ENCODE measurements at regions not wholly inside any gene's neighbourhood (a gene's known extent, or its start where the extent isn't known, plus 50 kb on each side); places are given as distances from the start of the nearest gene placed in this dataset.

DNA sequence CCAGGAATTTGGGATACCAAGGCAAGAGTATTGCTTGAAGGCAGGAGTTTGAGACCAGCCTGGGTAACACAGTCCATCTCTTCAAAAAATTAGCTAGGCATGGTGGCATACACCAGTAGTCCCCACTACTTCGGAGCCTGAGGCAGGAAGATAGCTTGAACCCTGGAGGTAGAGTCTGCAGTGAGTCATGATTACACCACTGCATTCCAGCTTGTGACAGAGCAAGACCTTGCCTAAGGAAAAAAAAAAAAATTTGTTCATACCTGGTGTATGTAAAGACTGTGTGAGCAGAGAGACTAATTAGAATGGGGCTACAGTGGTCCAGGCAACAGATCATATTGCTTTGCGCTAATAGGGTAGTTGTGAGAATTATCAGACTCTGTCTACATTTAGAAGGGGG is 778.3 kb upstream of the PCDH20 start:
- ChIA-PET POLR2A (no interaction called here), CTCF (no interaction called here)
- H3K36me3 Mint-ChIP-seq: no peaks in the 10 kb centered on the region
- H3K4me3 Mint-ChIP-seq: no peak overlapping the region
- ATAC-seq (no peak), DNase-seq (ENCODE audit: low spot score) (no peak)
- H3K9me3 Mint-ChIP-seq: no peaks in the 10 kb centered on the region
- TF ChIP-seq, protein P1, sequence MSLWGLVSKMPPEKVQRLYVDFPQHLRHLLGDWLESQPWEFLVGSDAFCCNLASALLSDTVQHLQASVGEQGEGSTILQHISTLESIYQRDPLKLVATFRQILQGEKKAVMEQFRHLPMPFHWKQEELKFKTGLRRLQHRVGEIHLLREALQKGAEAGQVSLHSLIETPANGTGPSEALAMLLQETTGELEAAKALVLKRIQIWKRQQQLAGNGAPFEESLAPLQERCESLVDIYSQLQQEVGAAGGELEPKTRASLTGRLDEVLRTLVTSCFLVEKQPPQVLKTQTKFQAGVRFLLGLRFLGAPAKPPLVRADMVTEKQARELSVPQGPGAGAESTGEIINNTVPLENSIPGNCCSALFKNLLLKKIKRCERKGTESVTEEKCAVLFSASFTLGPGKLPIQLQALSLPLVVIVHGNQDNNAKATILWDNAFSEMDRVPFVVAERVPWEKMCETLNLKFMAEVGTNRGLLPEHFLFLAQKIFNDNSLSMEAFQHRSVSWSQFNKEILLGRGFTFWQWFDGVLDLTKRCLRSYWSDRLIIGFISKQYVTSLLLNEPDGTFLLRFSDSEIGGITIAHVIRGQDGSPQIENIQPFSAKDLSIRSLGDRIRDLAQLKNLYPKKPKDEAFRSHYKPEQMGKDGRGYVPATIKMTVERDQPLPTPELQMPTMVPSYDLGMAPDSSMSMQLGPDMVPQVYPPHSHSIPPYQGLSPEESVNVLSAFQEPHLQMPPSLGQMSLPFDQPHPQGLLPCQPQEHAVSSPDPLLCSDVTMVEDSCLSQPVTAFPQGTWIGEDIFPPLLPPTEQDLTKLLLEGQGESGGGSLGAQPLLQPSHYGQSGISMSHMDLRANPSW (CRISPR knock-in tag; conservative IDR thresholded peaks at IDR 0.05; ENCODE audit: low read depth): no peak
- H3K27ac Mint-ChIP-seq: no peak overlapping the region
- H3K4me1 Mint-ChIP-seq: no peaks in the 10 kb centered on the region
- no peaks in the 10 kb centered on the region; the same call in 1 of the 2 replicates for H3K27me3 Mint-ChIP-seq (ENCODE audit: low read depth)

DNA sequence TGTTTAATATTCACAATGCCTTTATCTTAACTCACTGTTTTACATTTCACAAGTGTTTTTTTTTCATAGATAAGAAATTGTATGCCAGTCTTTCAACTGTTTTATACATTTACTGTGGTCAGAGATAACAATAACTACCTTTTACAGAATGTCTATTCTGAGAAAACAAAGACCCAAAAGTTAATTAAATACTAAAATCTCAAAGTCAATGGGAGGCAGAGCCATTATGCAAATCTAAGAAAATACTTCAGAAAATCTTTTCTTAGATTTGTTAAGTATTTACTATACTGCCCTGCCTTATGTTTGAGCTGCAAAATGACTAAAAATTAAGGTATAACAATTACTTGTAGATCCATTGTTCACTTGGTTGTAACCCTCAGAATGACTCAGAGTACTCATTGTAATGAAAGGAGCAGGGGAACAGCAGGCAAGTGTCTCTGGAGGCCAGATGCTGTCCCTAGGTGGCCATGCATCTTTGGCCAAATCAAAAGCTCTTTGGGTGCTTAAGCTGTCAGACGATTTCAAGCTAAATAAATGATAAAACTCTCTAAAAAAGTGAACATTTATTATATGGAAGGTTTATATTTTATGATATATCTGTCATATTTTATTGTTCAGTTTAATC is 770.1 kb upstream of the PCDH20 start:
- ChIA-PET POLR2A (no interaction called here), CTCF (interaction anchor here (1.2 kb wide), 1 partner anchor 27 kb away, joined by 3 read pairs; no protein-coding TSS in a partner anchor)
- H3K36me3 Mint-ChIP-seq: no peaks in the 10 kb centered on the region
- H3K27me3 Mint-ChIP-seq (ENCODE audit: low read depth): no peaks in the 10 kb centered on the region
- H3K27ac Mint-ChIP-seq: no peak overlapping the region
- TF ChIP-seq JUN (CRISPR knock-in tag; IDR thresholded peaks at IDR 0.05) (no peak), ZNF423 (CRISPR knock-in tag; IDR thresholded peaks at IDR 0.05) (peak; percentile 18; the same call in 1 of the 2 replicates)
- H3K4me1 Mint-ChIP-seq: peaks cover 11% of the 10 kb centered on the region
- ATAC-seq (peak; percentile 93), DNase-seq (ENCODE audit: low spot score) (no peak)
- H3K4me3 Mint-ChIP-seq: no peak overlapping the region
- peaks cover 4% of the 10 kb centered on the region for H3K9me3 Mint-ChIP-seq

DNA sequence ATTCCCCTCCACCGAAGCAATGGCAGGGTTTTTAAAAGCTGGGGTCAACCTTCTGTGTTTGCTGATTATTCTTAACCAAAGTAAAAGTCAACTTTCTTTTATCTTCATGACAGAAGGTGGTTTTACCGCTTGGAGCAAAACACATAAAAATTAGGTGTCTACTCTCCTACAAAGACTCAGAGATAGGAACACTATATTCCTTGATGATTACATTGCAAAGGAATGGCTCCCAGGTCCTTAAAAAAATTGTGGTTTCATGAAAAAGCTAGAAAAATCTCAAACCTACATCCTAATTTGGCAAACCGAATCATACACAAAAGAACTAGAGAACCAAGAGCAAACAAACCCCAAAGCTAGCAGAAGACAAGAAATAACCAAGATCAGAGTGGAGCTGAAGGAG is 760.4 kb upstream of the PCDH20 start:
- no peaks in the 10 kb centered on the region for H3K27me3 Mint-ChIP-seq (ENCODE audit: low read depth)
- H3K9me3 Mint-ChIP-seq: peaks cover 19% of the 10 kb centered on the region
- peaks cover 13% of the 10 kb centered on the region for H3K4me1 Mint-ChIP-seq
- ATAC-seq: no peak
- no peak overlapping the region for H3K27ac Mint-ChIP-seq
- no peaks in the 10 kb centered on the region for H3K36me3 Mint-ChIP-seq
- no peak for DNase-seq (ENCODE audit: low spot score)
- CTCF ChIA-PET: no interaction called here
- TF ChIP-seq IRF2 (CRISPR knock-in tag; IDR thresholded peaks at IDR 0.05; ENCODE audit: borderline replicate concordance, low read depth) (no peak), ZNF219 (CRISPR knock-in tag; IDR thresholded peaks at IDR 0.05; ENCODE audit: borderline replicate concordance) (no peak), ESRRA (CRISPR knock-in tag; IDR thresholded peaks at IDR 0.05; ENCODE audit: borderline replicate concordance) (no peak), PRRX2 (CRISPR knock-in tag; IDR thresholded peaks at IDR 0.05) (no peak), HMGA2 (CRISPR knock-in tag; IDR thresholded peaks at IDR 0.05) (no peak)
- TF ChIP-seq, protein P2, sequence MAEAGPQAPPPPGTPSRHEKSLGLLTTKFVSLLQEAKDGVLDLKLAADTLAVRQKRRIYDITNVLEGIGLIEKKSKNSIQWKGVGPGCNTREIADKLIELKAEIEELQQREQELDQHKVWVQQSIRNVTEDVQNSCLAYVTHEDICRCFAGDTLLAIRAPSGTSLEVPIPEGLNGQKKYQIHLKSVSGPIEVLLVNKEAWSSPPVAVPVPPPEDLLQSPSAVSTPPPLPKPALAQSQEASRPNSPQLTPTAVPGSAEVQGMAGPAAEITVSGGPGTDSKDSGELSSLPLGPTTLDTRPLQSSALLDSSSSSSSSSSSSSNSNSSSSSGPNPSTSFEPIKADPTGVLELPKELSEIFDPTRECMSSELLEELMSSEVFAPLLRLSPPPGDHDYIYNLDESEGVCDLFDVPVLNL (CRISPR knock-in tag; IDR thresholded peaks at IDR 0.05; ENCODE audit: borderline replicate concordance, low read depth): no peak
- TF ChIP-seq, protein P3, sequence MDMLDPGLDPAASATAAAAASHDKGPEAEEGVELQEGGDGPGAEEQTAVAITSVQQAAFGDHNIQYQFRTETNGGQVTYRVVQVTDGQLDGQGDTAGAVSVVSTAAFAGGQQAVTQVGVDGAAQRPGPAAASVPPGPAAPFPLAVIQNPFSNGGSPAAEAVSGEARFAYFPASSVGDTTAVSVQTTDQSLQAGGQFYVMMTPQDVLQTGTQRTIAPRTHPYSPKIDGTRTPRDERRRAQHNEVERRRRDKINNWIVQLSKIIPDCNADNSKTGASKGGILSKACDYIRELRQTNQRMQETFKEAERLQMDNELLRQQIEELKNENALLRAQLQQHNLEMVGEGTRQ (CRISPR knock-in tag; IDR thresholded peaks at IDR 0.05): no peak
- TF ChIP-seq, protein P4, sequence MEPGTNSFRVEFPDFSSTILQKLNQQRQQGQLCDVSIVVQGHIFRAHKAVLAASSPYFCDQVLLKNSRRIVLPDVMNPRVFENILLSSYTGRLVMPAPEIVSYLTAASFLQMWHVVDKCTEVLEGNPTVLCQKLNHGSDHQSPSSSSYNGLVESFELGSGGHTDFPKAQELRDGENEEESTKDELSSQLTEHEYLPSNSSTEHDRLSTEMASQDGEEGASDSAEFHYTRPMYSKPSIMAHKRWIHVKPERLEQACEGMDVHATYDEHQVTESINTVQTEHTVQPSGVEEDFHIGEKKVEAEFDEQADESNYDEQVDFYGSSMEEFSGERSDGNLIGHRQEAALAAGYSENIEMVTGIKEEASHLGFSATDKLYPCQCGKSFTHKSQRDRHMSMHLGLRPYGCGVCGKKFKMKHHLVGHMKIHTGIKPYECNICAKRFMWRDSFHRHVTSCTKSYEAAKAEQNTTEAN (CRISPR knock-in tag; IDR thresholded peaks at IDR 0.05): no peak
- H3K4me3 Mint-ChIP-seq: no peak overlapping the region
- POLR2A ChIA-PET: no interaction called here

DNA sequence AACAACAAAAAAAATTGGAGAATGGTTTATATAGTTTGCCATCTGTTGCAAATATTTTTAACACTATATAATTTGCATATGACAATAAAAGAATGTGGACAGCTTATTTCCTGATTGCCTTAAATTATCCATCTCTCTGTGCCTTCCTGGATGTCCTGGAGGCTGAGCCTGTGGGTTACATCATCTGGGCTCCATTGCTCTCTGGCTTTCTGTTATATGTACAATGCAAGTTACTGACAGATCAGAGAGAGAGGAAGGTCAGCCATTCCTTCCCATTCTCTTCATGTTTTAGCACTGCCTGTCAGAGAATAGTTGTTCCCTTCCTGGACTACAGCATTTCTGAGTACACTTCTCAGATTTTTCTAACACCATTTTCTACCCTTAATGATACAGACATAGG is 758.3 kb upstream of the PCDH20 start:
- Mint-ChIP-seq H3K27ac (no peak overlapping the region), H3K9me3 (peaks cover 14% of the 10 kb centered on the region), H3K36me3 (no peaks in the 10 kb centered on the region), H3K27me3 (ENCODE audit: low read depth) (no peaks in the 10 kb centered on the region), H3K4me3 (no peak overlapping the region), H3K4me1 (peaks cover 13% of the 10 kb centered on the region)
- CTCF ChIA-PET: no interaction called here
- POLR2A ChIA-PET: no interaction called here
- no peak for DNase-seq (ENCODE audit: low spot score)
- ATAC-seq: no peak
- TF ChIP-seq SMAD3 (CRISPR knock-in tag; IDR thresholded peaks at IDR 0.05; ENCODE audit: borderline replicate concordance): no peak
- no peak for TF ChIP-seq TEAD4 (CRISPR knock-in tag; IDR thresholded peaks at IDR 0.05)
- TF ChIP-seq ZNF317 (CRISPR knock-in tag; IDR thresholded peaks at IDR 0.05; ENCODE audit: borderline replicate concordance, low read depth): no peak
- TF ChIP-seq NFYB (CRISPR knock-in tag; conservative IDR thresholded peaks at IDR 0.05; ENCODE audit: low read depth): no peak
- TF ChIP-seq TCF7 (CRISPR knock-in tag; IDR thresholded peaks at IDR 0.05; ENCODE audit: low read depth): no peak
- no peak for TF ChIP-seq NR1H2 (CRISPR knock-in tag; IDR thresholded peaks at IDR 0.05)
- TF ChIP-seq, protein P5, sequence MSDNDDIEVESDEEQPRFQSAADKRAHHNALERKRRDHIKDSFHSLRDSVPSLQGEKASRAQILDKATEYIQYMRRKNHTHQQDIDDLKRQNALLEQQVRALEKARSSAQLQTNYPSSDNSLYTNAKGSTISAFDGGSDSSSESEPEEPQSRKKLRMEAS (CRISPR knock-in tag; IDR thresholded peaks at IDR 0.05): no peak
- TF ChIP-seq MXD4 (CRISPR knock-in tag; IDR thresholded peaks at IDR 0.05; ENCODE audit: borderline replicate concordance): no peak
- TF ChIP-seq GRHL2 (CRISPR knock-in tag; IDR thresholded peaks at IDR 0.05; ENCODE audit: insufficient replicate concordance, severe bottlenecking): no peak
- no peak for TF ChIP-seq ZNF121 (CRISPR knock-in tag; IDR thresholded peaks at IDR 0.05)
- TF ChIP-seq JAZF1 (CRISPR knock-in tag; IDR thresholded peaks at IDR 0.05): no peak
- TF ChIP-seq, protein P6, sequence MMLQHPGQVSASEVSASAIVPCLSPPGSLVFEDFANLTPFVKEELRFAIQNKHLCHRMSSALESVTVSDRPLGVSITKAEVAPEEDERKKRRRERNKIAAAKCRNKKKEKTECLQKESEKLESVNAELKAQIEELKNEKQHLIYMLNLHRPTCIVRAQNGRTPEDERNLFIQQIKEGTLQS (CRISPR knock-in tag; conservative IDR thresholded peaks at IDR 0.05): no peak
